Neural progenitor cell (in vitro differentiated cells): ENCODE measurements at regions not wholly inside any gene's neighbourhood (a gene's known extent, or its start where the extent isn't known, plus 50 kb on each side); places are given as distances from the start of the nearest gene placed in this dataset.

Source experiments
- EZH2 ChIP-seq: fragments of 200-600 bp; sonication (generic); IDR thresholded peaks from 2 replicates; pipeline ENCODE4 v1.6.1; 2017; ENCODE audit warnings: antibody characterized with exemption, mild to moderate bottlenecking, moderate library complexity
- TF ChIP-seq, protein P1 (sequence below): fragments of 200-600 bp; sonication (generic); IDR thresholded peaks from 2 replicates; pipeline ENCODE4 v1.5.1; 2017; ENCODE audit warnings: antibody characterized with exemption, mild to moderate bottlenecking

DNA sequence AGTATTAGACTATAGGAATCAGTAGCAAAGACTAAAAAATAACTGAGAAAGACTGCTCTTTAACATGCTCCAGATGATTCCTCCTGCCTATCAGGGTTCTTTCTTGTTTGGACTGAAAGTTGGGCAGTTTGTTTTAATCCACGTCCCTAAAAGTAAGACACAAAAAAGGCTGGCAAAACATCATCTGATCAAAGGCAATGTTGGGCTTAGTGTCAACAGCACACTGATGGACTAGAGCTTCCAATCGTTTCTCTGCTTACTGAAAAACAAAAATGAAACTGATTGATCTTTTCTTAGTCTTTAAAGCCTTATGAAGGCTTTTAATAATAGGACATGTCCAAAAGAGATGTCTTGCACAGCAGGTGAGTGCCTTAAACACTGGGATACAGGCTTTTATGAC, 1567.9 kb upstream of the PRR20A start:
- TF ChIP-seq, protein P1, sequence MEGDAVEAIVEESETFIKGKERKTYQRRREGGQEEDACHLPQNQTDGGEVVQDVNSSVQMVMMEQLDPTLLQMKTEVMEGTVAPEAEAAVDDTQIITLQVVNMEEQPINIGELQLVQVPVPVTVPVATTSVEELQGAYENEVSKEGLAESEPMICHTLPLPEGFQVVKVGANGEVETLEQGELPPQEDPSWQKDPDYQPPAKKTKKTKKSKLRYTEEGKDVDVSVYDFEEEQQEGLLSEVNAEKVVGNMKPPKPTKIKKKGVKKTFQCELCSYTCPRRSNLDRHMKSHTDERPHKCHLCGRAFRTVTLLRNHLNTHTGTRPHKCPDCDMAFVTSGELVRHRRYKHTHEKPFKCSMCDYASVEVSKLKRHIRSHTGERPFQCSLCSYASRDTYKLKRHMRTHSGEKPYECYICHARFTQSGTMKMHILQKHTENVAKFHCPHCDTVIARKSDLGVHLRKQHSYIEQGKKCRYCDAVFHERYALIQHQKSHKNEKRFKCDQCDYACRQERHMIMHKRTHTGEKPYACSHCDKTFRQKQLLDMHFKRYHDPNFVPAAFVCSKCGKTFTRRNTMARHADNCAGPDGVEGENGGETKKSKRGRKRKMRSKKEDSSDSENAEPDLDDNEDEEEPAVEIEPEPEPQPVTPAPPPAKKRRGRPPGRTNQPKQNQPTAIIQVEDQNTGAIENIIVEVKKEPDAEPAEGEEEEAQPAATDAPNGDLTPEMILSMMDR: no peak
- TF ChIP-seq EZH2: no peak
